ENCODE measurements at regions not wholly inside any gene's neighbourhood (a gene's known extent, or its start where the extent isn't known, plus 50 kb on each side); places are given as distances from the start of the nearest gene placed in this dataset.

DNA sequence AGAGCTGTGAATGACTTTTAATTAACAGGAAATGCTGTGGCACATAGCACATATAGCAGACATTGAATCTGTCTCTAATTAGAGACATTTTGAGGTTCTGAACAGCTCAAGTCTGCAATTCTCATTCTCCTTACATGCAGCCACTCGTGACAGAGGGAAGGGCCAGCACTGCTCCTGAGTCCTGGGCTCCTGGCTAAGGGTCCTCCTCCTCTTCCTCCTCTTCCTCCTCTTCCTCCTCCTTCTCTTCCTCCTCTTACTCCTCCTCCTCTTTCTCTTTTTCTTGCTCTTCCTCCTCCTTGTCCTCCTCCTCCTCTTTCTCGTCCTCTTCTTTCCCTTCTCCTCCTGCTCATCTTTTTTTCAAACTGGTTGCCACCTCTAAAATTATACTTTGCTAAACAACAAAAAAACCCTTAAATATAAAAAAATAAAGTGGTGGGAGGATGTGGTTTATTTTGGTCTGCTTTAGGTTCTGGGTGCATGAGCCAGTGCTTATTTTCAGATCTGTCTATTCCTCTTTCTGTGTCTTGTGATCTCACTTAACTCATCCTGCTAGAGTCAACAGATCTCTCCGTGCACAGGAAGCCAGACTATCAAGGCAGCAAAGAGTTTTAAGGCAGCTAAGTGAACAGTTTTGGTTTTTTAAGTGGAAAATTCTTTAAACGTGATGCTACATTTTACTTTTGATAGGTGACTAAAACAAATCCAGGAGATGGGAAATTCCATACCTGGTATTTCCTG, 159.3 kb downstream of the CD83 start:
- Mint-ChIP-seq H3K27ac (peak overlapping the region; percentile 65 to 67), H3K27me3 (ENCODE audit: low read depth in 2 of 2) (peaks cover 0 to 2% of the 10 kb centered on the region in 2 donors), H3K36me3 (no peaks in the 10 kb centered on the region), H3K9me3 (peaks cover 0 to 4% of the 10 kb centered on the region in 2 donors), H3K4me3 (peak overlapping the region; percentile 79), H3K4me1 (peaks cover 22 to 36% of the 10 kb centered on the region in 2 donors)
- H3K27ac ChIP-seq (ENCODE audit: low read length): peak overlapping the region; percentile 72
- intact Hi-C loops (cut with micrococcal nuclease): no loop called here
- no peaks in the 10 kb centered on the region for H3K27me3 ChIP-seq (ENCODE audit: control insufficient read depth, insufficient read depth, low read length)
- H3K9me3 ChIP-seq (ENCODE audit: control insufficient read depth, insufficient read depth, low read length): peaks cover 4% of the 10 kb centered on the region
- peak; percentile 85 to 94 (median 86) for ATAC-seq
- H3K36me3 ChIP-seq (ENCODE audit: control insufficient read depth, insufficient read depth, low read length): no peaks in the 10 kb centered on the region
- H3K4me1 ChIP-seq (ENCODE audit: control insufficient read depth, insufficient read depth, low read length): peaks cover 36% of the 10 kb centered on the region
- no peak for TF ChIP-seq CTCF (IDR thresholded peaks at IDR 0.05)
- WGBS (ENCODE audit: insufficient coverage): under 1% methylated on average over 3 of the region's 4 CpGs
- no peak overlapping the region for H3K4me3 ChIP-seq (ENCODE audit: low read length)
- DNase-seq: peak in 1 of 2 donors; percentile 80

DNA sequence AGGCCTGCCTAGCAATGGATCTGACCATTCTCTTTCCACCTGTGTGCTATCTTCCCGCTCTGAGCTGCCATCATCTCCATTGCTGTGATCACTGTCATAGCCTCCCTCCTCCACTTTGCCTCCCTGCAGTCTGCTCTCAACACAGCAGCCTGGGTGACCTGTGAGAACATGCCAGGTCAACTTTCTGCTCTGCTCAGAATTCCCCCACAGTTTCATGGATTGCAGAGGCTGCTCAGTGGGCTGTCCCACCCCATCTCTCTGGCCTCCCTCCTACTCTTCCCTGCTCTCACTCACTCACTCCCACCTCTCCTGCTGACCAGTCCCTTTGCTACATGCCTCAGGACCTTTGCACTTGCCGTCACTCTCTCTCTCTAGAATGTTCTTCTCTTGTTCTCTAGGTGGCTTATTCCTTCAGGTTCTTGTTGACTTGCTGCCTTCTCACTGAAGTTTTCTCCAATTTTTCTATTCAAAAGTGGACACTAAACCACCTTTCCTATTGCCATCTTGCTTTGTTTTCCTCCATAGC, 159.9 kb downstream of the CD83 start:
- Histone ChIP-seq H3K4me3 (ENCODE audit: low read length) (no peak overlapping the region), H3K27ac (ENCODE audit: low read length) (peak overlapping the region; percentile 72), H3K4me1 (ENCODE audit: control insufficient read depth, insufficient read depth, low read length) (peaks cover 36% of the 10 kb centered on the region), H3K9me3 (ENCODE audit: control insufficient read depth, insufficient read depth, low read length) (peaks cover 4% of the 10 kb centered on the region), H3K27me3 (ENCODE audit: control insufficient read depth, insufficient read depth, low read length) (no peaks in the 10 kb centered on the region), H3K36me3 (ENCODE audit: control insufficient read depth, insufficient read depth, low read length) (no peaks in the 10 kb centered on the region)
- intact Hi-C loops (cut with micrococcal nuclease): no loop called here
- DNase-seq: no peak
- Mint-ChIP-seq H3K36me3 (no peaks in the 10 kb centered on the region), H3K27ac (peak overlapping the region; percentile 65 to 67), H3K27me3 (ENCODE audit: low read depth in 2 of 2) (peaks cover 0 to 2% of the 10 kb centered on the region in 2 donors), H3K4me1 (peaks cover 22 to 36% of the 10 kb centered on the region in 2 donors), H3K4me3 (peak overlapping the region; percentile 21), H3K9me3 (peaks cover 0 to 4% of the 10 kb centered on the region in 2 donors)
- WGBS (ENCODE audit: insufficient coverage): 89% methylated on average over 2 of the region's 2 CpGs
- TF ChIP-seq CTCF (IDR thresholded peaks at IDR 0.05): no peak
- peak in 2 of 3 donors; percentile 25 to 36 for ATAC-seq

- no peaks in the 10 kb centered on the region for H3K36me3 ChIP-seq (ENCODE audit: control insufficient read depth, insufficient read depth, low read length)
- H3K27ac ChIP-seq (ENCODE audit: low read length): peak overlapping the region; percentile 72
- H3K27ac Mint-ChIP-seq: peak overlapping the region in 1 of 2 donors; percentile 67
- TF ChIP-seq CTCF (IDR thresholded peaks at IDR 0.05): no peak
- no peaks in the 10 kb centered on the region for H3K36me3 Mint-ChIP-seq
- ATAC-seq (no peak), DNase-seq (no peak)
- 29% methylated on average over 4 of the region's 5 CpGs for WGBS (ENCODE audit: insufficient coverage)
- peaks cover 4% of the 10 kb centered on the region for H3K9me3 ChIP-seq (ENCODE audit: control insufficient read depth, insufficient read depth, low read length)
- no peak overlapping the region for H3K4me3 ChIP-seq (ENCODE audit: low read length)
- peaks cover 0 to 4% of the 10 kb centered on the region in 2 donors for H3K9me3 Mint-ChIP-seq
- peaks cover 0 to 2% of the 10 kb centered on the region in 2 donors for H3K27me3 Mint-ChIP-seq (ENCODE audit: low read depth in 2 of 2)
- peaks cover 22 to 36% of the 10 kb centered on the region in 2 donors for H3K4me1 Mint-ChIP-seq
- H3K4me1 ChIP-seq (ENCODE audit: control insufficient read depth, insufficient read depth, low read length): peaks cover 36% of the 10 kb centered on the region
- intact Hi-C loops (cut with micrococcal nuclease): no loop called here
- peak overlapping the region; percentile 21 for H3K4me3 Mint-ChIP-seq
- no peaks in the 10 kb centered on the region for H3K27me3 ChIP-seq (ENCODE audit: control insufficient read depth, insufficient read depth, low read length)
Measured at GRCh38 chr6:14278006-14278405, 160.4 kb downstream of the CD83 start.
